Liver (tissue), 3 donors: ENCODE measurements at regions not wholly inside any gene's neighbourhood (a gene's known extent, or its start where the extent isn't known, plus 50 kb on each side); places are given as distances from the start of the nearest gene placed in this dataset.

ENCODE experiments used
- RAD21 ChIP-seq, 2 donors: IDR thresholded peaks; 2 replicates each; pipeline ENCODE4 v1.6.1; 2016; ENCODE audit warnings: antibody characterized with exemption in 2 of 2, mild to moderate bottlenecking in 2 of 2
- TF ChIP-seq, protein P1 (sequence below): fragments of 150-350 bp; IDR thresholded peaks from 2 replicates; pipeline ENCODE4 v1.5.1; 2017; ENCODE audit warnings: improper control_type of control experiment, low read depth, low read length; ENCODE audit not compliant: missing input control
- TF ChIP-seq, protein P2 (sequence below): IDR thresholded peaks from 2 replicates; pipeline ENCODE4 v1.6.1; 2016; ENCODE audit warnings: antibody characterized with exemption
- donor health status: healthy.
- donor health status: healthy.

DNA sequence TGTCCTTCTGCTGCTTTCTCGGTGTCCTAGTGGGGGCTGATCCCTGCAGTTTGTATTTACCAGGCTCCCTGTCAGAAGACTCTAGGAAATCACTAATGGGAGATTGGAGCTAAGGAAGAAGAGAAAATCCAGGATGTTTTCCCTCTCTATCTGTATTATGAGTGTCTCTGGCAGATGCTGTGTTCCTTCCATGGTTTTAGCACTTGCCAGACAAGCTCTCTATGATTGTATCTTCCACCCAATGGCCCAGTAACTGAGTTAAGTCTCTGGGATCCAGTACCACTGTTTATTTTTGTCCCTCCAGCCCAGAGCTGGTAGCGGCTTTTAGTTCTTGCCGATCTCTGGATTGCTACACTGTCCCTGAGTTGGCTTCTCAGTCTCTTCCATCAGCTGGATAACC, 494.8 kb upstream of the SLC39A10 start:
- no peak for TF ChIP-seq RAD21 (IDR thresholded peaks at IDR 0.05)
- TF ChIP-seq, protein P1, sequence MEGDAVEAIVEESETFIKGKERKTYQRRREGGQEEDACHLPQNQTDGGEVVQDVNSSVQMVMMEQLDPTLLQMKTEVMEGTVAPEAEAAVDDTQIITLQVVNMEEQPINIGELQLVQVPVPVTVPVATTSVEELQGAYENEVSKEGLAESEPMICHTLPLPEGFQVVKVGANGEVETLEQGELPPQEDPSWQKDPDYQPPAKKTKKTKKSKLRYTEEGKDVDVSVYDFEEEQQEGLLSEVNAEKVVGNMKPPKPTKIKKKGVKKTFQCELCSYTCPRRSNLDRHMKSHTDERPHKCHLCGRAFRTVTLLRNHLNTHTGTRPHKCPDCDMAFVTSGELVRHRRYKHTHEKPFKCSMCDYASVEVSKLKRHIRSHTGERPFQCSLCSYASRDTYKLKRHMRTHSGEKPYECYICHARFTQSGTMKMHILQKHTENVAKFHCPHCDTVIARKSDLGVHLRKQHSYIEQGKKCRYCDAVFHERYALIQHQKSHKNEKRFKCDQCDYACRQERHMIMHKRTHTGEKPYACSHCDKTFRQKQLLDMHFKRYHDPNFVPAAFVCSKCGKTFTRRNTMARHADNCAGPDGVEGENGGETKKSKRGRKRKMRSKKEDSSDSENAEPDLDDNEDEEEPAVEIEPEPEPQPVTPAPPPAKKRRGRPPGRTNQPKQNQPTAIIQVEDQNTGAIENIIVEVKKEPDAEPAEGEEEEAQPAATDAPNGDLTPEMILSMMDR, result no peak
- TF ChIP-seq, protein P2, sequence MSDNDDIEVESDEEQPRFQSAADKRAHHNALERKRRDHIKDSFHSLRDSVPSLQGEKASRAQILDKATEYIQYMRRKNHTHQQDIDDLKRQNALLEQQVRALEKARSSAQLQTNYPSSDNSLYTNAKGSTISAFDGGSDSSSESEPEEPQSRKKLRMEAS, result no peak
